Fibroblast of lung (primary cell): ENCODE measurements at regions not wholly inside any gene's neighbourhood (a gene's known extent, or its start where the extent isn't known, plus 50 kb on each side); places are given as distances from the start of the nearest gene placed in this dataset.
A peak's percentile ranks its signal among the peaks of the same experiment; 100 is the strongest.

Experiments
- DNase-seq, 2 donors: peaks; one replicate each; pipeline versions ENCODE4 v3.0.0 to v3.0.0-alpha.2; 2010; ENCODE audit warnings: low read depth in 2 of 2
- H2AFZ ChIP-seq: 2 replicates; pipeline ENCODE4 v1.5.1; 2012; ENCODE audit warnings: low read length, control low read depth, inconsistent platforms
- H3K27ac ChIP-seq: 2 replicates; pipeline ENCODE4 v1.5.1; 2011; ENCODE audit warnings: low read length, control low read depth; ENCODE audit not compliant: insufficient read depth
- H3K27me3 ChIP-seq: 2 replicates; pipeline ENCODE4 v1.5.1; 2011; ENCODE audit warnings: mild to moderate bottlenecking, low read length; ENCODE audit not compliant: control insufficient read depth, insufficient read depth
- H3K36me3 ChIP-seq: 2 replicates; pipeline ENCODE4 v1.5.1; 2011; ENCODE audit warnings: low read length; ENCODE audit not compliant: control insufficient read depth, insufficient read depth
- H3K4me1 ChIP-seq: 2 replicates; pipeline ENCODE4 v1.5.1; 2011; ENCODE audit warnings: low read length; ENCODE audit not compliant: control insufficient read depth, insufficient read depth; ENCODE audit errors: extremely low read depth
- H3K4me2 ChIP-seq: 2 replicates; pipeline ENCODE4 v1.5.1; 2011; ENCODE audit warnings: low read length, control low read depth; ENCODE audit not compliant: insufficient read depth; ENCODE audit errors: extremely low read depth
- H3K4me3 ChIP-seq, 4 experiments: fragments of 200-600 bp in 1 of 4; sonication (generic) in 1 of 4; replicated peaks in 1 of 4; 2 replicates each; pipeline ENCODE4 v1.5.1; 2011 to 2016; ENCODE audit warnings: low read length in 4 of 4, low read depth in 3 of 4, mild to moderate bottlenecking in 3 of 4, control low read depth in 2 of 4, inconsistent platforms in 1 of 4, mixed read lengths in 1 of 4; ENCODE audit not compliant: insufficient read depth in 1 of 4; ENCODE audit errors: control extremely low read depth in 1 of 4
- H3K79me2 ChIP-seq: 2 replicates; pipeline ENCODE4 v1.5.1; 2012; ENCODE audit warnings: mild to moderate bottlenecking, low read length, inconsistent platforms; ENCODE audit not compliant: control insufficient read depth, insufficient read depth
- H3K9ac ChIP-seq: 2 replicates; pipeline ENCODE4 v1.5.1; 2011; ENCODE audit warnings: mild to moderate bottlenecking, low read length, control low read depth; ENCODE audit not compliant: insufficient read depth
- H3K9me3 ChIP-seq: 2 replicates; pipeline ENCODE4 v1.5.1; 2012; ENCODE audit warnings: low read depth, low read length; ENCODE audit not compliant: control insufficient read depth, insufficient read depth
- H4K20me1 ChIP-seq: 2 replicates; pipeline ENCODE4 v1.5.1; 2011; ENCODE audit warnings: low read length; ENCODE audit not compliant: control insufficient read depth, insufficient read depth; ENCODE audit errors: extremely low read depth
- CTCF ChIP-seq, 2 donors: IDR thresholded peaks in 1 of 2; conservative IDR thresholded peaks in 1 of 2; 1 replicate in 1 of 2; 2 replicates in 1 of 2; pipeline ENCODE4 v1.5.1; 2011 to 2012; ENCODE audit warnings: low read length in 2 of 2, control low read depth in 1 of 2, inconsistent platforms in 1 of 2, low read depth in 1 of 2, mild to moderate bottlenecking in 1 of 2
- EZH2 ChIP-seq: IDR thresholded peaks from 2 replicates; pipeline ENCODE4 v1.5.1; 2012; ENCODE audit warnings: low read length, control low read depth, mild to moderate bottlenecking; ENCODE audit errors: missing control alignments

GRCh38 chr12:58142991-58143390, 201.6 kb downstream of the ATP23 start:
- TF ChIP-seq CTCF (conservative IDR thresholded peaks at IDR 0.05 in 1 of 2, IDR thresholded peaks at IDR 0.05 in 1 of 2; ENCODE audit: low read depth in 1 of 2, low read length in 2 of 2): no peak
- no peak for TF ChIP-seq EZH2
- no peak for DNase-seq

GRCh38 chr12:58143498-58143995, 202.2 kb downstream of the ATP23 start:
- no peak for DNase-seq
- no peak overlapping the region for H2AFZ ChIP-seq
- H3K9me3 ChIP-seq: no peaks in the 10 kb centered on the region
- TF ChIP-seq CTCF (conservative IDR thresholded peaks at IDR 0.05 in 1 of 2, IDR thresholded peaks at IDR 0.05 in 1 of 2; ENCODE audit: low read depth in 1 of 2, low read length in 2 of 2) (no peak), EZH2 (no peak)
- H3K27me3 ChIP-seq: no peaks in the 10 kb centered on the region
- H3K79me2 ChIP-seq: no peaks in the 10 kb centered on the region
- no peak overlapping the region for H3K4me3 ChIP-seq
- no peak overlapping the region for H3K4me2 ChIP-seq
- H4K20me1 ChIP-seq: no peaks in the 10 kb centered on the region
- no peaks in the 10 kb centered on the region for H3K36me3 ChIP-seq
- no peaks in the 10 kb centered on the region for H3K4me1 ChIP-seq
- no peak overlapping the region for H3K27ac ChIP-seq
- no peak overlapping the region for H3K9ac ChIP-seq

More at GRCh38 chr12:58142991-58143390, 201.6 kb downstream of the ATP23 start:
- Histone ChIP-seq H4K20me1 (no peaks in the 10 kb centered on the region), H3K79me2 (no peaks in the 10 kb centered on the region), H3K27ac (no peak overlapping the region), H3K4me1 (no peaks in the 10 kb centered on the region), H3K4me2 (no peak overlapping the region), H3K4me3 (no peak overlapping the region), H3K36me3 (no peaks in the 10 kb centered on the region), H2AFZ (no peak overlapping the region), H3K9ac (no peak overlapping the region), H3K27me3 (no peaks in the 10 kb centered on the region), H3K9me3 (no peaks in the 10 kb centered on the region)

- Histone ChIP-seq H4K20me1 (no peaks in the 10 kb centered on the region), H3K4me3 (no peak overlapping the region), H3K36me3 (no peaks in the 10 kb centered on the region), H3K4me1 (no peaks in the 10 kb centered on the region), H3K9ac (no peak overlapping the region), H3K27ac (no peak overlapping the region), H3K4me2 (no peak overlapping the region), H3K79me2 (no peaks in the 10 kb centered on the region), H3K27me3 (no peaks in the 10 kb centered on the region), H2AFZ (no peak overlapping the region), H3K9me3 (no peaks in the 10 kb centered on the region)
- DNase-seq: peak; percentile 59 to 91
- TF ChIP-seq CTCF (conservative IDR thresholded peaks at IDR 0.05 in 1 of 2, IDR thresholded peaks at IDR 0.05 in 1 of 2; ENCODE audit: low read depth in 1 of 2, low read length in 2 of 2): no peak
- TF ChIP-seq EZH2: no peak
Observed at GRCh38 chr12:58148405-58148804, 207.0 kb downstream of the ATP23 start.
